AG08396 (cell line): ENCODE measurements at regions not wholly inside any gene's neighbourhood (a gene's known extent, or its start where the extent isn't known, plus 50 kb on each side); places are given as distances from the start of the nearest gene placed in this dataset.

Experiments
- DNase-seq: peaks from one replicate; pipeline ENCODE4 v3.0.0; 2012; ENCODE audit warnings: low spot score, mixed read lengths

- DNase-seq, result no peak
Measured at GRCh38 chr1:165025805-165026204, 330.7 kb downstream of the LMX1A start.

- no peak for DNase-seq
Measured at GRCh38 chr1:165014753-165015152, 341.8 kb downstream of the LMX1A start.

- no peak for DNase-seq
Measured at GRCh38 chr1:165011991-165012531, 344.5 kb downstream of the LMX1A start.

GRCh38 chr1:165011186-165011585 is 345.3 kb downstream of the LMX1A start:
- no peak for DNase-seq

- DNase-seq, result no peak
Measured at GRCh38 chr1:165010418-165011070, 346.0 kb downstream of the LMX1A start.

GRCh38 chr1:165006831-165007230 is 349.7 kb downstream of the LMX1A start:
- no peak for DNase-seq

GRCh38 chr1:164999146-164999545 is 357.4 kb downstream of the LMX1A start:
- DNase-seq, result no peak

GRCh38 chr1:164991763-164992314 is 364.7 kb downstream of the LMX1A start:
- DNase-seq, result no peak

GRCh38 chr1:164983023-164983650 is 373.4 kb downstream of the LMX1A start:
- no peak for DNase-seq

GRCh38 chr1:164982545-164982944 is 374.0 kb downstream of the LMX1A start:
- DNase-seq, result no peak

GRCh38 chr1:164977561-164977960 is 379.0 kb downstream of the LMX1A start:
- no peak for DNase-seq

GRCh38 chr1:164971921-164972415 is 384.5 kb downstream of the LMX1A start:
- DNase-seq, result no peak

GRCh38 chr1:164971391-164971790 is 385.1 kb downstream of the LMX1A start:
- DNase-seq, result no peak

GRCh38 chr1:164969253-164969652 is 387.3 kb downstream of the LMX1A start:
- no peak for DNase-seq

GRCh38 chr1:164967300-164967699 is 389.2 kb downstream of the LMX1A start:
- DNase-seq, result no peak

- DNase-seq, result no peak
Measured at GRCh38 chr1:164961715-164962114, 394.8 kb downstream of the LMX1A start.

- DNase-seq, result no peak
Measured at GRCh38 chr1:164958982-164959768, 397.3 kb downstream of the LMX1A start.

GRCh38 chr1:164953815-164954214 is 394.8 kb downstream of the PBX1 start:
- no peak for DNase-seq

GRCh38 chr1:164953098-164953497 is 394.1 kb downstream of the PBX1 start:
- no peak for DNase-seq

GRCh38 chr1:164951508-164951907 is 392.5 kb downstream of the PBX1 start:
- no peak for DNase-seq

- DNase-seq, result no peak
Measured at GRCh38 chr1:164950541-164950986, 391.6 kb downstream of the PBX1 start.

- DNase-seq, result no peak
Measured at GRCh38 chr1:164949771-164950471, 390.9 kb downstream of the PBX1 start.
